ENCODE measurements at regions not wholly inside any gene's neighbourhood (a gene's known extent, or its start where the extent isn't known, plus 50 kb on each side); places are given as distances from the start of the nearest gene placed in this dataset.

- TF ChIP-seq CTCF (IDR thresholded peaks at IDR 0.05) (no peak), POLR2A (IDR thresholded peaks at IDR 0.05) (no peak)
Observed at GRCh38 chr19:16022251-16022650, 54.0 kb upstream of the TPM4 start.

All from body of pancreas (tissue), 4 donors.